Keratinocyte (primary cell): ENCODE measurements at regions not wholly inside any gene's neighbourhood (a gene's known extent, or its start where the extent isn't known, plus 50 kb on each side); places are given as distances from the start of the nearest gene placed in this dataset.

Experiments
- EZH2 ChIP-seq: IDR thresholded peaks from one replicate; pipeline ENCODE4 v1.6.1; 2012; ENCODE audit warnings: inconsistent platforms, mild to moderate bottlenecking, low read length, moderate library complexity
- TF ChIP-seq, protein P1 (sequence below), 3 experiments: IDR thresholded peaks in 1 of 3; conservative IDR thresholded peaks in 1 of 3; optimal IDR thresholded peaks in 1 of 3; 2 replicates in 2 of 3; 3 replicates in 1 of 3; pipeline versions ENCODE3 to v1.5.1; 2011; ENCODE audit warnings: low read length in 3 of 3, mild to moderate bottlenecking in 3 of 3, moderate library complexity in 2 of 3, control low read depth in 1 of 3, inconsistent platforms in 1 of 3; ENCODE audit not compliant: insufficient read depth in 2 of 3; ENCODE audit errors: extremely low read depth in 1 of 3

DNA sequence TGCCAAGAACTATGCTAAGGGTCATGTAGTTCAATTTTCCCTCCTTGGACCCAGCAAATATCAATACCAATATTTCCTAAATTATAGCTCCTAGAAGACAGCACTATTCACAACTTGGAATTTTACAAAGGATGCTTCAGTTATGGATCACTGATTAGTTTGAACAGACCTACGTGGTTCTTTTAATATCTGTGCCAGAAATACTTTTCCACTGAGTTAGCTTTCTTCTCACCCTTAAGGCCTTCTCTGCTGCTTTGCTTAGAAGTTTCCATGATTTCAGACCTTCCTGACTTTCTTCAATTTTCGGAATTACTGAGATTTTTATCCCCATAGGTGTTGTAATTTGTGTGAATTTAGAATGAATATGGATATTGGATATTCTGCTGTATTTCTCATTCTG, 380.4 kb downstream of the PSAT1 start:
- TF ChIP-seq, protein P1, sequence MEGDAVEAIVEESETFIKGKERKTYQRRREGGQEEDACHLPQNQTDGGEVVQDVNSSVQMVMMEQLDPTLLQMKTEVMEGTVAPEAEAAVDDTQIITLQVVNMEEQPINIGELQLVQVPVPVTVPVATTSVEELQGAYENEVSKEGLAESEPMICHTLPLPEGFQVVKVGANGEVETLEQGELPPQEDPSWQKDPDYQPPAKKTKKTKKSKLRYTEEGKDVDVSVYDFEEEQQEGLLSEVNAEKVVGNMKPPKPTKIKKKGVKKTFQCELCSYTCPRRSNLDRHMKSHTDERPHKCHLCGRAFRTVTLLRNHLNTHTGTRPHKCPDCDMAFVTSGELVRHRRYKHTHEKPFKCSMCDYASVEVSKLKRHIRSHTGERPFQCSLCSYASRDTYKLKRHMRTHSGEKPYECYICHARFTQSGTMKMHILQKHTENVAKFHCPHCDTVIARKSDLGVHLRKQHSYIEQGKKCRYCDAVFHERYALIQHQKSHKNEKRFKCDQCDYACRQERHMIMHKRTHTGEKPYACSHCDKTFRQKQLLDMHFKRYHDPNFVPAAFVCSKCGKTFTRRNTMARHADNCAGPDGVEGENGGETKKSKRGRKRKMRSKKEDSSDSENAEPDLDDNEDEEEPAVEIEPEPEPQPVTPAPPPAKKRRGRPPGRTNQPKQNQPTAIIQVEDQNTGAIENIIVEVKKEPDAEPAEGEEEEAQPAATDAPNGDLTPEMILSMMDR (optimal IDR thresholded peaks at IDR 0.05 in 1 of 3, IDR thresholded peaks at IDR 0.05 in 1 of 3, conservative IDR thresholded peaks at IDR 0.05 in 1 of 3; ENCODE audit: extremely low read depth in 1 of 3, insufficient read depth in 2 of 3, low read length in 3 of 3), result no peak
- TF ChIP-seq EZH2, result no peak
